Panc1 (cell line): ENCODE measurements at regions not wholly inside any gene's neighbourhood (a gene's known extent, or its start where the extent isn't known, plus 50 kb on each side); places are given as distances from the start of the nearest gene placed in this dataset.

ENCODE experiments used
- ATAC-seq: fragments of 200-7000 bp; cut with Tn5 transposase; 2 replicates; pipeline ENCODE4 v1.9.1; 2020; ENCODE audit warnings: mild to moderate bottlenecking, moderate library complexity
- BruUV-seq: library from RNA; stranded (reverse); fragments of 400-500 nt; replicated peaks from 2 replicates; lab custom pipeline; 2021; lab: Mats Ljungman, UMichigan
- CTCF ChIA-PET: fragments of 300-600 bp; sonication (Branson Sonifier 250); formaldehyde crosslinking; loops from one replicate; lab custom pipeline; 2022; ENCODE audit warnings: antibody characterized with exemption; lab: Charles Lee
- POLR2A ChIA-PET: fragments of 300-600 bp; sonication (Branson Sonifier 250); formaldehyde crosslinking; loops from one replicate; lab custom pipeline; 2022; ENCODE audit warnings: antibody characterized with exemption; lab: Charles Lee
- DNase-seq: peaks from one replicate; pipeline ENCODE4 v3.0.0-alpha.2; 2010; ENCODE audit warnings: low read depth, low spot score
- H3K27ac ChIP-seq: 2 replicates; pipeline ENCODE4 v1.5.1; 2011; ENCODE audit warnings: mild to moderate bottlenecking, low read length, inconsistent platforms
- H3K27me3 ChIP-seq: fragments of 200-500 bp; sonication (Bioruptor generic); 2 replicates; pipeline ENCODE4 v1.6.0; 2014; ENCODE audit warnings: low read length, inconsistent platforms; ENCODE audit not compliant: control insufficient read depth, insufficient read depth
- H3K36me3 ChIP-seq: fragments of 200-500 bp; sonication (Bioruptor generic); 2 replicates; pipeline ENCODE4 v1.5.1; 2014; ENCODE audit warnings: inconsistent platforms, mild to moderate bottlenecking, low read length, moderate library complexity; ENCODE audit not compliant: control insufficient read depth, insufficient read depth
- H3K4me1 ChIP-seq: 2 replicates; pipeline ENCODE4 v1.5.1; 2011; ENCODE audit warnings: inconsistent platforms, mild to moderate bottlenecking, low read length, moderate library complexity; ENCODE audit not compliant: control insufficient read depth, insufficient read depth
- H3K4me3 ChIP-seq, 2 experiments: 2 replicates each; pipeline ENCODE4 v1.5.1; 2011 to 2012; ENCODE audit warnings: low read depth in 2 of 2, low read length in 2 of 2, mild to moderate bottlenecking in 2 of 2, inconsistent platforms in 1 of 2, moderate library complexity in 1 of 2
- H3K9me3 ChIP-seq: fragments of 200-500 bp; sonication (Bioruptor generic); 2 replicates; pipeline ENCODE4 v1.5.1; 2014; ENCODE audit warnings: low read depth, mild to moderate bottlenecking, inconsistent platforms, low read length, moderate library complexity; ENCODE audit not compliant: control insufficient read depth, insufficient read depth
- POLR2AphosphoS5 ChIP-seq: IDR thresholded peaks from 2 replicates; pipeline ENCODE4 v1.6.1; 2012; ENCODE audit warnings: mild to moderate bottlenecking, low read depth, low read length, moderate library complexity
- SIN3A ChIP-seq: IDR thresholded peaks from 2 replicates; pipeline ENCODE4 v1.6.1; 2012; ENCODE audit warnings: low read depth, mild to moderate bottlenecking, low read length, moderate library complexity, borderline replicate concordance; ENCODE audit not compliant: insufficient read depth
- TCF7L2 ChIP-seq: IDR thresholded peaks from 2 replicates; pipeline ENCODE4 v1.6.1; 2011; ENCODE audit warnings: mild to moderate bottlenecking, low read depth, low read length, inconsistent platforms
- in situ Hi-C: cut with HindIII; loops from 2 replicates; pipeline ENCODE4 v1.10.0; 2016; ENCODE audit warnings: low sequenced_read_pairs, low pct_unique_long_range_greater_than_20kb
- intact Hi-C: fragments of 100-400 bp; cut with micrococcal nuclease; formaldehyde crosslinking; loops from one replicate; pipeline ENCODE4 v1.10.0; 2022; ENCODE audit not compliant: unreplicated experiment
- TF ChIP-seq, protein P1 (sequence below), 2 experiments: IDR thresholded peaks; 2 replicates each; pipeline ENCODE4 v1.6.1; 2011 to 2012; ENCODE audit warnings: low read depth in 2 of 2, control low read depth in 1 of 2, low read length in 1 of 2, mild to moderate bottlenecking in 1 of 2, moderate library complexity in 1 of 2; ENCODE audit not compliant: insufficient read depth in 1 of 2
- TF ChIP-seq, protein P2 (sequence below): fragments of 450-650 bp; IDR thresholded peaks from 2 replicates; pipeline ENCODE4 v1.5.1; 2017; ENCODE audit warnings: mild to moderate bottlenecking

DNA sequence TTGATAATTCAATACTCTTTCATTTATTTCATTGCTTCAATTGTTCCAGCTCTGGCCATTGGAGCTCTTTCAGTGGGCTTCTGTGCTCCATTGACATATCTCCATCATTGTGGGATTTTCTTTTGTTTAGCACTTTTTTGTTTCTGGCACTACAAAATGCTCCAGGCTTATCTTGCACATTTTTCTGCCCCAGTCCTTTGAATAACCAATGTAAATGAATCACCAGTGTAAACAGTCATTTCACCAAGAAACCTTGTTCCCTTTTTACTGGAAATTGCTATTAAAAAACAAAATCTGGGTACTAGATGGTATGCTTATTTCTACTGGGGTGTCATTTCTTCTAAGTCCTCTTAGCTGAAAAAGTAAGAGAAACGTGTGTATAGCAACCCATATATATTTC is 173.0 kb upstream of the LYPLAL1 start:
- no peak overlapping the region for H3K27ac ChIP-seq
- no peak for DNase-seq
- ChIA-PET POLR2A (no interaction called here), CTCF (no interaction called here)
- in situ Hi-C loops, result no loop called here
- peaks cover 6% of the 10 kb centered on the region; the same call in 1 of the 2 replicates for H3K9me3 ChIP-seq
- TF ChIP-seq POLR2AphosphoS5 (no peak), SIN3A (no peak), TCF7L2 (no peak)
- TF ChIP-seq, protein P1, sequence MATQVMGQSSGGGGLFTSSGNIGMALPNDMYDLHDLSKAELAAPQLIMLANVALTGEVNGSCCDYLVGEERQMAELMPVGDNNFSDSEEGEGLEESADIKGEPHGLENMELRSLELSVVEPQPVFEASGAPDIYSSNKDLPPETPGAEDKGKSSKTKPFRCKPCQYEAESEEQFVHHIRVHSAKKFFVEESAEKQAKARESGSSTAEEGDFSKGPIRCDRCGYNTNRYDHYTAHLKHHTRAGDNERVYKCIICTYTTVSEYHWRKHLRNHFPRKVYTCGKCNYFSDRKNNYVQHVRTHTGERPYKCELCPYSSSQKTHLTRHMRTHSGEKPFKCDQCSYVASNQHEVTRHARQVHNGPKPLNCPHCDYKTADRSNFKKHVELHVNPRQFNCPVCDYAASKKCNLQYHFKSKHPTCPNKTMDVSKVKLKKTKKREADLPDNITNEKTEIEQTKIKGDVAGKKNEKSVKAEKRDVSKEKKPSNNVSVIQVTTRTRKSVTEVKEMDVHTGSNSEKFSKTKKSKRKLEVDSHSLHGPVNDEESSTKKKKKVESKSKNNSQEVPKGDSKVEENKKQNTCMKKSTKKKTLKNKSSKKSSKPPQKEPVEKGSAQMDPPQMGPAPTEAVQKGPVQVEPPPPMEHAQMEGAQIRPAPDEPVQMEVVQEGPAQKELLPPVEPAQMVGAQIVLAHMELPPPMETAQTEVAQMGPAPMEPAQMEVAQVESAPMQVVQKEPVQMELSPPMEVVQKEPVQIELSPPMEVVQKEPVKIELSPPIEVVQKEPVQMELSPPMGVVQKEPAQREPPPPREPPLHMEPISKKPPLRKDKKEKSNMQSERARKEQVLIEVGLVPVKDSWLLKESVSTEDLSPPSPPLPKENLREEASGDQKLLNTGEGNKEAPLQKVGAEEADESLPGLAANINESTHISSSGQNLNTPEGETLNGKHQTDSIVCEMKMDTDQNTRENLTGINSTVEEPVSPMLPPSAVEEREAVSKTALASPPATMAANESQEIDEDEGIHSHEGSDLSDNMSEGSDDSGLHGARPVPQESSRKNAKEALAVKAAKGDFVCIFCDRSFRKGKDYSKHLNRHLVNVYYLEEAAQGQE (IDR thresholded peaks at IDR 0.05; ENCODE audit: insufficient read depth in 1 of 2, low read depth in 2 of 2, low read length in 1 of 2), result no peak
- TF ChIP-seq, protein P2, sequence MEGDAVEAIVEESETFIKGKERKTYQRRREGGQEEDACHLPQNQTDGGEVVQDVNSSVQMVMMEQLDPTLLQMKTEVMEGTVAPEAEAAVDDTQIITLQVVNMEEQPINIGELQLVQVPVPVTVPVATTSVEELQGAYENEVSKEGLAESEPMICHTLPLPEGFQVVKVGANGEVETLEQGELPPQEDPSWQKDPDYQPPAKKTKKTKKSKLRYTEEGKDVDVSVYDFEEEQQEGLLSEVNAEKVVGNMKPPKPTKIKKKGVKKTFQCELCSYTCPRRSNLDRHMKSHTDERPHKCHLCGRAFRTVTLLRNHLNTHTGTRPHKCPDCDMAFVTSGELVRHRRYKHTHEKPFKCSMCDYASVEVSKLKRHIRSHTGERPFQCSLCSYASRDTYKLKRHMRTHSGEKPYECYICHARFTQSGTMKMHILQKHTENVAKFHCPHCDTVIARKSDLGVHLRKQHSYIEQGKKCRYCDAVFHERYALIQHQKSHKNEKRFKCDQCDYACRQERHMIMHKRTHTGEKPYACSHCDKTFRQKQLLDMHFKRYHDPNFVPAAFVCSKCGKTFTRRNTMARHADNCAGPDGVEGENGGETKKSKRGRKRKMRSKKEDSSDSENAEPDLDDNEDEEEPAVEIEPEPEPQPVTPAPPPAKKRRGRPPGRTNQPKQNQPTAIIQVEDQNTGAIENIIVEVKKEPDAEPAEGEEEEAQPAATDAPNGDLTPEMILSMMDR, result no peak
- H3K27me3 ChIP-seq, result no peaks in the 10 kb centered on the region
- H3K4me3 ChIP-seq, result no peak overlapping the region
- no TSS peak for BruUV-seq
- no peak for ATAC-seq
- H3K4me1 ChIP-seq, result no peaks in the 10 kb centered on the region; the same call in 1 of the 2 replicates
- intact Hi-C loops, result no loop called here
- H3K36me3 ChIP-seq, result no peaks in the 10 kb centered on the region

DNA sequence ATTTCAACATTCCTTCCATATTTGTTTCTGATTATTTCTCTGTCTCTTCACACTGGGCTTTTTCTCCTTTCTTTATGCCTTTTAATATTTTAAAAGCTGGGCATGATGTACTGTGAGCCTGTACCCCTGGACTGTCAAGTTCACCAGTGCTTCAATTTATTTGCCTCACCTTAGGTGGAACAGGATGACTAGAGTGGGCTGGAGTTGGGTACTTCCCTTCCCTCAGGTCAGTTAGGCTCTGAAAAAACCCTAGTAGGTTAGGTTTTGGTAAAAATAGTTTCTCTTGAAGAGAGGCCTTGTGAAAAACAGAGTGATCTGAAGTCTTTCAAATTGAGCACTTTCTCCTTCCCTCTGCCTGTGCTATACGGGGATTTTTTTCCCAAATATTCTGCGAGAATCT is 163.0 kb upstream of the LYPLAL1 start:
- POLR2A ChIA-PET, result no interaction called here
- ATAC-seq, result no peak
- H3K27ac ChIP-seq, result no peak overlapping the region
- CTCF ChIA-PET, result no interaction called here
- DNase-seq, result no peak
- no peaks in the 10 kb centered on the region for H3K9me3 ChIP-seq
- no peaks in the 10 kb centered on the region for H3K4me1 ChIP-seq
- H3K4me3 ChIP-seq, result no peak overlapping the region
- in situ Hi-C loops (no loop called here), intact Hi-C loops (no loop called here)
- TF ChIP-seq POLR2AphosphoS5, result no peak
- no peak for TF ChIP-seq TCF7L2
- no TSS peak for BruUV-seq
- H3K27me3 ChIP-seq, result no peaks in the 10 kb centered on the region
- H3K36me3 ChIP-seq, result no peaks in the 10 kb centered on the region

DNA sequence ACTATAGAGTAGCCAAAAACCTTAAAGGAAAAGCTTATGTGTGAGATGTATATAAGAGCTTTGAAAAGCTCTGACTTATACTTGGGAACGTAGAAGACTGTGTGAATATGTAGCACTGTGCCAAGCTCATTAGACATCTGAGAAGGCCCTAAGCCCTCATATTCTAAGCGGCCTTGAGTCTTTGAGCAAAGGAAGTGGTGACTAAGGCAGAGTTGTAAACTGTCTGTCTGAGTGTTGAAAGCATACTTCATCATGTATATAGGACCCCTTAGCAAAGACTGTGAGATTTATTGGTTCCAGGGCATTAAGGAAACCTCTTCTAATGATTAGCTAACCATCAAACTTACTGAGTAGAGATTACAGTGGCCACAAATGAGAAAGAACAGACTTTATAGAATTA is 153.3 kb upstream of the LYPLAL1 start:
- Histone ChIP-seq H3K36me3 (no peaks in the 10 kb centered on the region), H3K9me3 (no peaks in the 10 kb centered on the region), H3K27me3 (no peaks in the 10 kb centered on the region), H3K4me3 (no peak overlapping the region), H3K4me1 (no peaks in the 10 kb centered on the region), H3K27ac (no peak overlapping the region)
- BruUV-seq, result no TSS peak
- no peak for TF ChIP-seq SIN3A
- no peak for TF ChIP-seq TCF7L2
- TF ChIP-seq POLR2AphosphoS5, result no peak
- TF ChIP-seq, protein P2, result no peak
- TF ChIP-seq, protein P1 (IDR thresholded peaks at IDR 0.05; ENCODE audit: insufficient read depth in 1 of 2, low read depth in 2 of 2, low read length in 1 of 2), result no peak
- intact Hi-C loops, result no loop called here
- POLR2A ChIA-PET, result no interaction called here
- ATAC-seq (no peak), DNase-seq (no peak)
- CTCF ChIA-PET, result no interaction called here
- in situ Hi-C loops, result no loop called here
